HG02610 (cell line): ENCODE measurements at regions not wholly inside any gene's neighbourhood (a gene's known extent, or its start where the extent isn't known, plus 50 kb on each side); places are given as distances from the start of the nearest gene placed in this dataset.

Experiments used
- ATAC-seq: cut with Tn5 transposase; IDR thresholded peaks from one replicate; pipeline ENCODE4 v1.9.1; 2021; ENCODE audit warnings: mild to moderate bottlenecking, moderate library complexity; ENCODE audit not compliant: unreplicated experiment

GRCh38 chr4:45368832-45369231, 642.5 kb upstream of the GNPDA2 start:
- ATAC-seq: no peak

- no peak for ATAC-seq
These were observed 637.6 kb upstream of the GNPDA2 start for GRCh38 chr4:45363931-45364330.

GRCh38 chr4:45358573-45359506, 632.5 kb upstream of the GNPDA2 start:
- ATAC-seq: no peak

GRCh38 chr4:45353161-45353560, 626.8 kb upstream of the GNPDA2 start:
- ATAC-seq: no peak

- peak; percentile 95 for ATAC-seq
These were observed 624.1 kb upstream of the GNPDA2 start for GRCh38 chr4:45350438-45350837.

GRCh38 chr4:45349859-45350258, 623.5 kb upstream of the GNPDA2 start:
- peak; percentile 22 for ATAC-seq

- no peak for ATAC-seq
These were observed 620.6 kb upstream of the GNPDA2 start for GRCh38 chr4:45346816-45347435.

GRCh38 chr4:45345558-45345957, 619.2 kb upstream of the GNPDA2 start:
- no peak for ATAC-seq

GRCh38 chr4:45331802-45332201, 605.4 kb upstream of the GNPDA2 start:
- no peak for ATAC-seq

GRCh38 chr4:45327544-45327943, 601.2 kb upstream of the GNPDA2 start:
- ATAC-seq: no peak

GRCh38 chr4:45324455-45325417, 598.4 kb upstream of the GNPDA2 start:
- ATAC-seq: peak; percentile 73

- peak; percentile 87 for ATAC-seq
These were observed 597.2 kb upstream of the GNPDA2 start for GRCh38 chr4:45323453-45324058.

GRCh38 chr4:45317739-45318138, 591.4 kb upstream of the GNPDA2 start:
- ATAC-seq: no peak

- ATAC-seq: no peak
These were observed 590.9 kb upstream of the GNPDA2 start for GRCh38 chr4:45317276-45317675.

GRCh38 chr4:45316257-45316656, 589.9 kb upstream of the GNPDA2 start:
- no peak for ATAC-seq

GRCh38 chr4:45302828-45303227, 576.5 kb upstream of the GNPDA2 start:
- no peak for ATAC-seq

GRCh38 chr4:45294464-45294863, 568.1 kb upstream of the GNPDA2 start:
- no peak for ATAC-seq

- ATAC-seq: no peak
These were observed 567.0 kb upstream of the GNPDA2 start for GRCh38 chr4:45293335-45293734.

- ATAC-seq: no peak
These were observed 566.5 kb upstream of the GNPDA2 start for GRCh38 chr4:45292844-45293243.

GRCh38 chr4:45284400-45285085, 558.2 kb upstream of the GNPDA2 start:
- ATAC-seq: no peak
